HCT116 (cell line): ENCODE measurements at regions not wholly inside any gene's neighbourhood (a gene's known extent, or its start where the extent isn't known, plus 50 kb on each side); places are given as distances from the start of the nearest gene placed in this dataset.

Experiments used
- ATAC-seq: fragments of 200-7000 bp; cut with Tn5 transposase; 2 replicates; pipeline ENCODE4 v1.9.1; 2020; ENCODE audit warnings: mild to moderate bottlenecking, moderate library complexity
- BruUV-seq: library from RNA; stranded (reverse); fragments of 400-500 nt; replicated peaks from 2 replicates; lab custom pipeline; 2021; lab: Mats Ljungman, UMichigan
- CTCF ChIA-PET: fragments of 300-600 bp; sonication (Branson Sonifier 250); formaldehyde crosslinking; loops from one replicate; lab custom pipeline; 2021; ENCODE audit warnings: antibody characterized with exemption; lab: Charles Lee
- POLR2A ChIA-PET: fragments of 300-600, 350-600 bp; sonication (Branson Sonifier 250); formaldehyde crosslinking; loops from one replicate; lab custom pipeline; 2021; ENCODE audit warnings: antibody characterized with exemption; lab: Charles Lee
- RAD21 ChIA-PET, 2 experiments: fragments of 300-600 bp; sonication (Branson Sonifier 250); formaldehyde crosslinking; loops; one replicate each; lab custom pipeline; 2023; ENCODE audit warnings: low total read pairs in 2 of 2; ENCODE audit not compliant: uncharacterized antibody in 2 of 2, unreplicated experiment in 2 of 2, low non-redundant PET in 1 of 2; lab: Charles Lee
- DNase-seq: peaks from one replicate; pipeline ENCODE4 v3.0.0-alpha.2; 2010; ENCODE audit warnings: low read depth, low spot score
- H2AFZ ChIP-seq: fragments of 200-600 bp; shearing (Covaris generic), sonication (generic); 2 replicates; pipeline ENCODE4 v1.6.1; 2017; ENCODE audit warnings: low read depth, mixed run types, mixed read lengths, antibody characterized with exemption, low read length; ENCODE audit not compliant: poor library complexity, severe bottlenecking
- H3K27ac ChIP-seq: 2 replicates; pipeline ENCODE4 v1.5.1; 2012; ENCODE audit warnings: low read depth, low read length
- H3K27me3 ChIP-seq: fragments of 200-600 bp; sonication (generic); 2 replicates; pipeline ENCODE4 v1.6.1; 2016; ENCODE audit warnings: mixed run types, low read length, mixed read lengths; ENCODE audit not compliant: insufficient read depth
- H3K36me3 ChIP-seq, 2 experiments: fragments of 200-500 bp in 1 of 2; fragments of 200-600 bp in 1 of 2; sonication (Bioruptor generic) in 1 of 2; sonication (generic) in 1 of 2; 2 replicates each; pipeline versions ENCODE4 v1.5.1 to v1.6.1; 2014 to 2016; ENCODE audit warnings: low read length in 2 of 2, inconsistent platforms in 1 of 2, mixed read lengths in 1 of 2, mixed run types in 1 of 2; ENCODE audit not compliant: insufficient read depth in 2 of 2, control insufficient read depth in 1 of 2
- H3K4me1 ChIP-seq, 2 experiments: fragments of 200-600 bp in 1 of 2; sonication (generic) in 1 of 2; 2 replicates each; pipeline versions ENCODE4 v1.5.1 to v1.6.1; 2012 to 2017; ENCODE audit warnings: low read length in 2 of 2, inconsistent platforms in 1 of 2, mild to moderate bottlenecking in 1 of 2, mixed read lengths in 1 of 2, mixed run types in 1 of 2, moderate library complexity in 1 of 2; ENCODE audit not compliant: insufficient read depth in 2 of 2, control insufficient read depth in 1 of 2
- H3K4me2 ChIP-seq: fragments of 200-600 bp; sonication (generic); 2 replicates; pipeline ENCODE4 v1.6.1; 2017; ENCODE audit warnings: mixed run types, low read length, mixed read lengths
- H3K4me3 ChIP-seq, 2 experiments: fragments of 200-600 bp in 1 of 2; sonication (generic) in 1 of 2; replicated peaks in 1 of 2; 2 replicates each; pipeline ENCODE4 v1.5.1; 2011 to 2016; ENCODE audit warnings: low read length in 2 of 2, control low read depth in 1 of 2, low read depth in 1 of 2, mild to moderate bottlenecking in 1 of 2, mixed read lengths in 1 of 2, mixed run types in 1 of 2
- H3K79me2 ChIP-seq: fragments of 200-600 bp; sonication (generic); 2 replicates; pipeline ENCODE4 v1.6.1; 2017; ENCODE audit warnings: mild to moderate bottlenecking, mixed run types, low read length, moderate library complexity, mixed read lengths; ENCODE audit not compliant: insufficient read depth
- H3K9ac ChIP-seq: fragments of 200-600 bp; sonication (generic); 2 replicates; pipeline ENCODE4 v1.6.1; 2016; ENCODE audit warnings: low read length, mixed read lengths
- H3K9me2 ChIP-seq: fragments of 200-600 bp; sonication (generic), shearing (Covaris generic); 2 replicates; pipeline ENCODE4 v1.6.1; 2017; ENCODE audit warnings: mixed run types, mild to moderate bottlenecking, moderate library complexity; ENCODE audit not compliant: insufficient read depth
- H3K9me3 ChIP-seq, 2 experiments: fragments of 200-500 bp in 1 of 2; fragments of 200-600 bp in 1 of 2; sonication (Bioruptor generic) in 1 of 2; sonication (generic) in 1 of 2; 2 replicates each; pipeline ENCODE4 v1.6.1; 2014 to 2017; ENCODE audit warnings: low read length in 2 of 2, mixed read lengths in 2 of 2, inconsistent platforms in 1 of 2, low read depth in 1 of 2, mild to moderate bottlenecking in 1 of 2, mixed run types in 1 of 2, moderate library complexity in 1 of 2; ENCODE audit not compliant: control insufficient read depth in 1 of 2, insufficient read depth in 1 of 2
- H4K20me1 ChIP-seq: fragments of 200-600 bp; sonication (generic), shearing (Covaris generic); 2 replicates; pipeline ENCODE4 v1.6.1; 2017; ENCODE audit warnings: mixed run types, mild to moderate bottlenecking, moderate library complexity; ENCODE audit not compliant: insufficient read depth
- ATF3 ChIP-seq: IDR thresholded peaks from 2 replicates; pipeline ENCODE4 v1.6.1; 2012
- CBX3 ChIP-seq: IDR thresholded peaks from 2 replicates; pipeline ENCODE4 v1.6.1; 2012; ENCODE audit warnings: low read depth
- CEBPB ChIP-seq: IDR thresholded peaks from 2 replicates; pipeline ENCODE4 v1.6.1; 2012; ENCODE audit warnings: low read depth
- CTCF ChIP-seq, 3 experiments: fragments of 200-600 bp in 1 of 3; sonication (generic) in 1 of 3; IDR thresholded peaks in 2 of 3; conservative IDR thresholded peaks in 1 of 3; 2 replicates each; pipeline ENCODE4 v1.5.1; 2012 to 2017; ENCODE audit warnings: low read depth in 2 of 3, low read length in 2 of 3, antibody characterized with exemption in 1 of 3, borderline replicate concordance in 1 of 3, control low read depth in 1 of 3, mild to moderate bottlenecking in 1 of 3, mixed read lengths in 1 of 3, mixed run types in 1 of 3, moderate library complexity in 1 of 3; ENCODE audit not compliant: insufficient read depth in 1 of 3
- ELF1 ChIP-seq: IDR thresholded peaks from 2 replicates; pipeline ENCODE4 v1.6.1; 2012; ENCODE audit warnings: low read depth, borderline replicate concordance
- FOSL1 ChIP-seq: IDR thresholded peaks from 2 replicates; pipeline ENCODE4 v1.6.1; 2012; ENCODE audit warnings: low read depth
- MAX ChIP-seq: IDR thresholded peaks from 2 replicates; pipeline ENCODE4 v1.6.1; 2012
- ZBTB33 ChIP-seq: IDR thresholded peaks from 2 replicates; pipeline ENCODE4 v1.6.1; 2011; ENCODE audit warnings: mild to moderate bottlenecking, low read length, moderate library complexity; ENCODE audit not compliant: insufficient replicate concordance; ENCODE audit errors: extremely low read depth
- ZNF274 ChIP-seq: fragments of 200-500 bp; sonication (Bioruptor generic); IDR thresholded peaks from 2 replicates; pipeline ENCODE4 v1.6.1; 2014; ENCODE audit warnings: mild to moderate bottlenecking, low read depth, low read length, inconsistent platforms
- intact Hi-C: fragments of 100-400 bp; cut with micrococcal nuclease; formaldehyde crosslinking; loops from 2 replicates; pipeline ENCODE4 v1.10.0; 2022

GRCh38 chr21:35559128-35559828, 501.0 kb downstream of the SETD4 start:
- Histone ChIP-seq H3K9me3 (no peaks in the 10 kb centered on the region), H3K27me3 (no peaks in the 10 kb centered on the region), H3K79me2 (no peaks in the 10 kb centered on the region), H3K4me2 (no peak overlapping the region), H3K9ac (no peak overlapping the region), H3K9me2 (no peaks in the 10 kb centered on the region), H3K4me1 (no peaks in the 10 kb centered on the region), H4K20me1 (no peaks in the 10 kb centered on the region), H3K36me3 (no peaks in the 10 kb centered on the region), H3K4me3 (no peak overlapping the region), H3K27ac (no peak overlapping the region), H2AFZ (no peak overlapping the region)
- no peak for ATAC-seq
- no TSS peak for BruUV-seq
- ChIA-PET POLR2A (no interaction called here), RAD21 (no interaction called here), CTCF (interaction anchor here (0.7 kb wide), 1 partner anchor 926 kb away, joined by 4 read pairs; no protein-coding TSS in a partner anchor)
- TF ChIP-seq CTCF (IDR thresholded peaks at IDR 0.05 in 2 of 3, conservative IDR thresholded peaks at IDR 0.05 in 1 of 3; ENCODE audit: borderline replicate concordance in 1 of 3, insufficient read depth in 1 of 3, low read depth in 2 of 3, low read length in 2 of 3) (no peak), ZNF274 (no peak), CBX3 (no peak), FOSL1 (no peak), CEBPB (no peak), ATF3 (no peak), MAX (no peak), ZBTB33 (no peak), ELF1 (no peak)
- no peak for DNase-seq
- intact Hi-C loops = no loop called here
